Occipital lobe (tissue), 1 donor: ENCODE measurements at regions not wholly inside any gene's neighbourhood (a gene's known extent, or its start where the extent isn't known, plus 50 kb on each side); places are given as distances from the start of the nearest gene placed in this dataset.
"Not testable (repeated sequence)": the region's sequence is repeated elsewhere in the genome, so short reads cannot be mapped to it uniquely, and the experiment has no call there.

ENCODE experiments used
- DNase-seq: peaks from one replicate; lab custom pipeline; 2025; lab: John Stamatoyannopoulos, UW

DNA sequence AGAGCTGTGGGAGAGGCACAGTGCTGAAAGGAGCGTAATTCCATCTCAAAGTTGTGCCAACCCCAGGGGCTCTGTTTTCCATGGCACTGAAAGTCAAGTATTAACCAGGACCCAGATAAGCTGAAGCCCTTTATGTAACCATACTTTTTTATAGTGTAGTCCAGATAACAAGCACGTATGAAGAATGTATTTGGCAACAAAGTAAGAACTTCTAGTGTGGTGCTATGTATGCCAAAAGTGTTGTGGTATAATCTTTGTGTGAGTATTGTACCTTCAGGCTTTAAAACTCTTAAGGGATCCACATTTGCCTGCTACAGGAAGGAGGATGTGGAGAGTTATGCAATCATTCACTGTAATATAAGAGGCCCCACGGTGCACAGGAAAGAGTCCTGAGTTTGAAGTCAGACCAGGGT lies 129.4 kb downstream of the IBTK start:
- no peak for DNase-seq

DNA sequence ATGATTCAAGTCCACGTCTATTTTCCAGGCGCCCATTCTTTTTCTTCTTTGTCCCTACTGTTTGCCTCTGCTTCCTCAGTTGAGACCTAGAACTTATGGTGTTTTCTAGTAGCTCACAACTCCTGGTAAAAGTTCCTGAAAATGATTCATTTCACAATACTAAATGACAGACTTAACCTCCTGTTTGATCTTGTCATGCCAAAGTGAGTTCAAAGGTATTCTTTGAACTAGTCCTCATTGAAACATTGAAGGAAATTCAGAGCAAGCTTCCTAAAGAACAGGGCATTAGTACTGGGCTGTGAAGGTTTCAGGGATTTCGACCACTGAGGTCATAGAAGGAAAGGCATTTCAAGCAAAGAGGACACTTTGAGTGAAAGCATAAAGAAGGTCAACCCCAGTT lies 132.8 kb downstream of the IBTK start:
- DNase-seq = no peak

- DNase-seq = no peak
Observed at GRCh38 chr6:82113231-82113630, 134.3 kb downstream of the IBTK start.

- DNase-seq = no peak
Observed at GRCh38 chr6:82111818-82112217, 135.7 kb downstream of the IBTK start.

GRCh38 chr6:82111114-82111513 lies 136.4 kb downstream of the IBTK start:
- no peak for DNase-seq

- not testable (repeated sequence) for DNase-seq
Observed at GRCh38 chr6:82103171-82103570, 144.4 kb downstream of the IBTK start.

DNA sequence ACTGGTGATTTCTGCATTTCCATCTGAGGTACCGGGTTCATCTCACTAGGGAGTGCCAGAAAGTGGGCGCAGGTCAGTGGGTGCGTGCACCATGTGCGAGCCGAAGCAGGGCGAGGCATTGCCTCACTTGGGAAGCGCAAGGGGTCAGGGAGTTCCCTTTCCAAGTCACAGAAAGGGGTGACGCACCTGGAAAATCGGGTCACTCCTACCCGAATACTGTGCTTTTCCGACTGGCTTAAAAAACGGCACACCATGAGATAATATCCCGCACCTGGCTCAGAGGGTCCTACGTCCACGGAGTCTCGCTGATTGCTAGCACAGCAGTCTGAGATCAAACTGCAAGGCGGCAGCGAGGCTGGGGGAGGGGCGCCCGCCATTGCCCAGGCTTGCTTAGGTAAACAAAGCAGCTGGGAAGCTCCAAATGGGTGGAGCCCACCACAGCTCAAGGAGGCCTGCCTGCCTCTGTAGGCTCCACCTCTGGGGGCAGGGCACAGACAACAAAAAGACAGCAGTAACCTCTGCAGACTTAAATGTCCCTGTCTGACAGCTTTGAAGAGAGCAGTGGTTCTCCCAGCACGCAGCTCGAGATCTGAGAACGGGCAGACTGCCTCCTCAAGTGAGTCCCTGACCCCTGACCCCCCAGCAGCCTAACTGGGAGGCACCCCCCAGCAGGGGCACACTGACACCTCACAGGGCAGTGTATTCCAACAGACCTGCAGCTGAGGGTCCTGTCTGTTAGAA lies 146.0 kb downstream of the IBTK start:
- DNase-seq = not testable (repeated sequence)

- not testable (repeated sequence) for DNase-seq
Observed at GRCh38 chr6:82100763-82101162, 146.8 kb downstream of the IBTK start.

DNA sequence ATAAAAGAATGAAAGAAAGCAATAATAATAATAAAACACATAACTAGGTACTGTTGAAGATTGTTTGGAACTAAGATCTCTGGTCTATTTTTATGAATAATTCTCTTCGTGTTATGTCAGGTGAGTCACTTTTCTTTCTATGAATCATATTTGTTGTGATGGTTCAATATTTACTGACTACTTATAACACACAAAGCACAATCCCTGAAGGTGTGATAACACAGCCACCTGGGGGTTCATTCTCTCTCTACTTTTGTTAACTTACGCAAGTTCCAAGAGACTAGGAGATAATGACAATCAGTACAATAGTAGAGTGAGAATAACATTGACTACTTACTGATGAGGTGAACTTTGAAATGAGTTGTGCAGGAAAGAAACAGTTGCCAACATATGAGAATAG lies 149.9 kb downstream of the IBTK start:
- DNase-seq = no peak

GRCh38 chr6:82095091-82095490 lies 152.5 kb downstream of the IBTK start:
- DNase-seq = no peak

DNA sequence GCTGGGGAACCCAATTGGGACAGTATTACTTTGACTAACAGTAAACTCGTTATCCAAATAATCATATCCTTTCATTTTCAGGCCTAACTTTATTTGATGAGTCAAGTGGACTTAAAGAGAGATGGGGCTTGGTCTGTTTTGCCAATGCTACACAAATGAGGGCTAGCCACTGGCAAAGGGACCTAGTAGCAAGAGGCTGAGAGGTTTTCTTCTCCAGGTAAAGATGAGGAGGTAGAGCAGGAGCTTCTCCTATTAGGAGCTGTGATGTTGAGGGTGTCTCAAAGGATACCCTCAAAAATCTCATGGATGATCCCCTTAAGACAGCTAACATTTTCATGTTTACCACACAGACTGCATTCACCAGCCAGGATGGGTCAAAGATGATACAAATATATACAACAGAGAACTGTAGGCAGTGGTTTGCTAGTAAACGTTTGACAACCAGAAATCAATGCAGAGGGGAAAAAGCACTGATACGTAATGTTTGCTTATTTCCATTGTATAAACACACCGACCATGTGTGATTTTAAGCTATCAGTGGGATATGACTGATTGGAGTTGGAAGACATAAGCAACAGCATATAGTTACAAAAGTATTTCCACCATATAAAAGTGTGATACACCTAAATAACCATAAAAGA lies 153.3 kb downstream of the IBTK start:
- no peak for DNase-seq

DNA sequence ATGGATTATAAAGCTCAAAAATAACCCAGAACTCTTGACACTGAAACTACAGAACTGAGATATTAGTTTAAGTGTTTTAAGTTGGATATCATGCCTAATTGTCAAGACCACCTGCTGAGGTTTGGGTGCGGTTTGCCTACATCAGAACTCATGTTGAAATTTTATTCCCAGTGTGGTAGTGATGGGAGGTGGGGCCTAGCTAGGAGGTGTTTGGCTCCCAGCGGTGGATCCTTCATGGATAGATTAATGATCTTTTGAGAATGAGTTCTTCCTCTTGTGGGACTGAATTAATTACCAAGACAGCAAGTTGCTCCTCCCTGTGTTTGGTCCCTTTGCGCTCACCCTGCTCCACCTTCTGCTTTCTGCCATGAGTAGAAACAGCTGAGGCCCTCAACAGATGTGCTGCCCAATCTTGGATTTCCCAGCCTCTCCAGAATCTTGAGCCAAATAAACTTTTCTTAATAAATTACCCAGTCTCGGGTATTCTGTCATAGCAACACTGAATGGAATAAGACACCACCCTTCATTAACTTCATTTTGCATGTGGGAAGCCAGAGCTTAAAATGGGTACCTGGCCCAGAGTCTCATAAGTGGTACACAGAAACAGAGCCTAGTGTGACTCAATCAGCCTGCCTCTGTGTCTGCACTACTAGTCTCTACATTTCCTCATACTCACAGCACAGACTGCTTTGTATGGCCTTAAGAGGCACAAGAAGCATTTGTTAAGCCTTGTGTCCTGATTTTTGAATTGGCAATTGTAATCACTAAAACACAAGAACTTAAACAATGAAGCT lies 158.4 kb downstream of the IBTK start:
- no peak for DNase-seq

DNA sequence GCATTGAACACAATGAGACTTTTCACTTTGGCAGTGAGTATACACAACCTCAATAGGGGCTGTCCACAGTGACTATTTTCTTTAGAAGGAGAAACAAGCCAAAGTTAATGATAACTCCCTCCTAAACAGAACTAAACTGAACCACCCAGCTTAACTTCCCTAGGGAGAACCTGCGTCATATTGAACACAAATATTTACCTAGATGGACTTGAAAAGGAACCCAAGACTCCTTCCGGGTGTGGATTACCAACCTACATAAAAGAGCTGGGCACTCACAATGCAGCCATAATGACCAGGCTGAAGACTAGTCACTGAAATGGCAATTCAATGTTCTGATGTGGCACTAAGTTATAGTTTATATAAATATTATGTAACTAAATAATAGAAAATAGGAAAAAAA lies 160.6 kb downstream of the IBTK start:
- DNase-seq = no peak

- no peak for DNase-seq
Observed at GRCh38 chr6:82085701-82086100, 161.8 kb downstream of the IBTK start.

GRCh38 chr6:82084324-82084920 lies 163.1 kb downstream of the IBTK start:
- no peak for DNase-seq

DNA sequence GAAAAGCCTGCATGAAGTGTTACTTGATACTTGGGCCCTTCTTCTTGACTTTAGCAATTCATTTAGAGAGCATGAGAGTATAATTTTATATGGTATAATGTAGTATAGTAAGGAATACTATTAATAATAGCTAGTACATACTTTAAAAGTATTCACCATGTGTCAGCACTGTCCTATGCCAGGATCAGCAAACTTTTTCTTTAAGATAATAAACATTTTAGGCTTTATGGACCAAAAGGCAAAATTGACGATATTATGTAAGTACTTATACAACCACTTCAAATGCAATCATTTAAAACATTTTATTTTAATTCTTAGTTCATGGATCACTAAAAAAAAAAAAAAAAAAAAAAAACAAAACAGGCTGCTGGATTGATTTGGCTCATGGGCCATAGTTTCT lies 163.9 kb downstream of the IBTK start:
- DNase-seq = no peak

DNA sequence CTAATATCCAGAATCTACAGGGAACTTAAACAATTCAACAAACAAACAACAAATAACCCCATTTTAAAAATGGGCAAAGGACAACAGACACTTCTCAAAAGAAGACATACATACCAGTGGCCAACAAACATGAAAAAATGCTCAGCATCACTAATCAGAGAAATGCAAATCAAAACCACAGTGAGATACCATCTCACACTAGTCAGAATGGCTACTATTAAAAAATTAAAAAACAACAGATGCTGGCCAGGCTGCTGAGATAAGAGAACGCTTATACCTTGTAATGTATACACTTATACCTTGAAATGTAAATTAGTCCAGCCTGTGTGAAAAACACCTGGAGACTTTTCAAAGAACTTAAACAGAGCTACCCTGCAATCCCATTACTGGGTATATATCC lies 166.8 kb downstream of the IBTK start:
- no peak for DNase-seq

- no peak for DNase-seq
Observed at GRCh38 chr6:82078286-82078908, 169.1 kb downstream of the IBTK start.

DNA sequence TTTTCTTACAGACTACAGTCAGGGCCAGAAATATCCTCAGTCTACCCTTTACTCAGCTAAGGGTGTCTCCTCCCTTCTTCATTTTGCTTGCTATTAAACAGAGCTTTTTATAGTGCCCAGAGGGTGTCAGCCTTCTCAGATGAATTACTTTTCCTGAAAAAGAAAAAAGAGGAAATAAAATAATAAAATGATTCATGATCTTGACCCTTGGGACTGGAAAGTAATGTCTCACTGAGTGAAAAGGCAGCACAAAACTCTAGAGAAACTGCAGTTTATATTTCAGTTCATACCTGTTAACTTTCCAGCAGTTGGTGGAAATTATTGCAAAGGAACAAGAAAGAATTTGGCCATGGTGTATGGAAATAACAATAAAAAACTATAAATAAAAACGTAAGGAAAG lies 170.6 kb downstream of the IBTK start:
- DNase-seq = no peak

GRCh38 chr6:82074556-82074955 lies 173.0 kb downstream of the IBTK start:
- DNase-seq = no peak

- DNase-seq = no peak
Observed at GRCh38 chr6:82073484-82073883, 174.1 kb downstream of the IBTK start.

GRCh38 chr6:82072751-82073150 lies 174.8 kb downstream of the IBTK start:
- no peak for DNase-seq
